Left lung (tissue), 4 donors: ENCODE measurements at regions not wholly inside any gene's neighbourhood (a gene's known extent, or its start where the extent isn't known, plus 50 kb on each side); places are given as distances from the start of the nearest gene placed in this dataset.

Experiments
- ATAC-seq: fragments of 200-7000 bp; cut with Tn5 transposase; one replicate; pipeline ENCODE4 v1.9.1; 2020; ENCODE audit warnings: moderate library complexity
- DNase-seq, 4 donors: peaks; one replicate each; pipeline ENCODE4 v3.0.0-alpha.2; 2013 to 2020
- H3K27ac ChIP-seq, 2 donors: fragments of 200-600 bp; sonication (generic) in 1 of 2; one replicate each; pipeline versions ENCODE4 v1.5.0 to v1.8.0; 2020 to 2021
- H3K27me3 ChIP-seq, 2 donors: fragments of 200-600 bp; sonication (generic) in 1 of 2; one replicate each; pipeline versions ENCODE4 v1.5.0 to v1.8.0; 2020 to 2021
- H3K36me3 ChIP-seq, 2 donors: fragments of 200-600 bp; sonication (generic) in 1 of 2; one replicate each; pipeline versions ENCODE4 v1.5.0 to v1.8.0; 2020 to 2021
- H3K4me1 ChIP-seq, 2 donors: fragments of 200-600 bp; one replicate each; pipeline ENCODE4 v1.8.0; 2021
- H3K4me3 ChIP-seq, 2 donors: fragments of 200-600 bp; sonication (generic) in 1 of 2; one replicate each; pipeline versions ENCODE4 v1.5.0 to v1.8.0; 2020 to 2021; ENCODE audit warnings: mild to moderate bottlenecking in 1 of 2
- H3K9me3 ChIP-seq, 2 donors: fragments of 200-600 bp; sonication (generic) in 1 of 2; one replicate each; pipeline versions ENCODE4 v1.5.0 to v1.8.0; 2020 to 2021
- intact Hi-C, 2 donors: fragments of 100-400 bp; cut with DNase I; formaldehyde crosslinking; loops; one replicate each; pipeline versions ENCODE4 v1.11.2 to v1.14.2; 2022
- TF ChIP-seq, protein P1 (sequence below), 2 donors: fragments of 200-600 bp; sonication (generic) in 1 of 2; IDR thresholded peaks; one replicate each; pipeline versions ENCODE4 v1.5.0 to v1.8.0; 2021; ENCODE audit warnings: antibody characterized with exemption in 2 of 2
- donor health status: DM: no; HTN: yes; CAD: no.
- donor health status: DM: no; HTN: no; CAD: no.

DNA sequence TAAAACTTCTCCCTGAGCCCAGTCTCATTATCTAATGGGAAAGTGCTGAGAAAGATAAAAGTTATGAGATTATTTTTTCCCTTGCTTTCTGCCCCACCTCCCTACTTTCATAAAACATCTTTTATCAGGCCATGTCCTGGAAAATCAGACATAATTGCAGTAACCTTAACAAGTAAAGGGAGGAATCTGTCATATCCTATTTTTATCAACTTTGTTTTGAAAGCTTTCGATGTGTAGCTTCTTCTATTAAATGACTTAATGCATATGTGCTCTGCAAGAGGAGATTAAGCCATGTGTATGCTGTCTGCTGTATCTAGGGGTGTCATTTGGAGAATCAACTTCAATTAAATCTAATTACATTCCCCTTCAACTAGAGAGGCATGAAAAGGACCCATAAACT lies 408.9 kb downstream of the CBLN4 start:
- H3K9me3 ChIP-seq, result no peaks in the 10 kb centered on the region
- H3K27me3 ChIP-seq, result no peaks in the 10 kb centered on the region
- TF ChIP-seq, protein P1, sequence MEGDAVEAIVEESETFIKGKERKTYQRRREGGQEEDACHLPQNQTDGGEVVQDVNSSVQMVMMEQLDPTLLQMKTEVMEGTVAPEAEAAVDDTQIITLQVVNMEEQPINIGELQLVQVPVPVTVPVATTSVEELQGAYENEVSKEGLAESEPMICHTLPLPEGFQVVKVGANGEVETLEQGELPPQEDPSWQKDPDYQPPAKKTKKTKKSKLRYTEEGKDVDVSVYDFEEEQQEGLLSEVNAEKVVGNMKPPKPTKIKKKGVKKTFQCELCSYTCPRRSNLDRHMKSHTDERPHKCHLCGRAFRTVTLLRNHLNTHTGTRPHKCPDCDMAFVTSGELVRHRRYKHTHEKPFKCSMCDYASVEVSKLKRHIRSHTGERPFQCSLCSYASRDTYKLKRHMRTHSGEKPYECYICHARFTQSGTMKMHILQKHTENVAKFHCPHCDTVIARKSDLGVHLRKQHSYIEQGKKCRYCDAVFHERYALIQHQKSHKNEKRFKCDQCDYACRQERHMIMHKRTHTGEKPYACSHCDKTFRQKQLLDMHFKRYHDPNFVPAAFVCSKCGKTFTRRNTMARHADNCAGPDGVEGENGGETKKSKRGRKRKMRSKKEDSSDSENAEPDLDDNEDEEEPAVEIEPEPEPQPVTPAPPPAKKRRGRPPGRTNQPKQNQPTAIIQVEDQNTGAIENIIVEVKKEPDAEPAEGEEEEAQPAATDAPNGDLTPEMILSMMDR (IDR thresholded peaks at IDR 0.05), result no peak
- H3K4me3 ChIP-seq, result no peak overlapping the region
- no peak for ATAC-seq
- intact Hi-C loops, result no loop called here
- no peaks in the 10 kb centered on the region for H3K36me3 ChIP-seq
- H3K27ac ChIP-seq, result no peak overlapping the region
- DNase-seq, result no peak
- H3K4me1 ChIP-seq, result no peaks in the 10 kb centered on the region

DNA sequence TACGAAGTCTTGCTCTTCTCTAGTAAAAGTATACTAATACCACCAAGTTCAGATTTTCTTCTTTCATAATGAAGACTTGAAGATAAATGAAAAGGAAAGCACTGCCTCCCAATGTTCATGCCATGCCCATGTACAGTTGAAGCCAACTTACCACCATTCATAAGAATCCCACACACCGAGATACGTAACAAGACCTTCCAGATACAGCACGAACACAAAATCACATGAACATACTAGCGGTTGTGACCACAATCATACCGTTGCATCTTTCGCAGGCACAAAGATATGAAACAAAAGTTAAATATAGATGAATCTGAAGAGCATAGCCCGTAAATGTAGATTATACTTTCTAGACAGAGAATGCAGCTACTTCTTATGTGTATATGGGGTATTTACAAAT lies 412.5 kb downstream of the CBLN4 start:
- no peaks in the 10 kb centered on the region for H3K9me3 ChIP-seq
- no peaks in the 10 kb centered on the region for H3K27me3 ChIP-seq
- no peaks in the 10 kb centered on the region for H3K4me1 ChIP-seq
- H3K36me3 ChIP-seq, result no peaks in the 10 kb centered on the region
- TF ChIP-seq, protein P1 (IDR thresholded peaks at IDR 0.05), result no peak
- intact Hi-C loops, result no loop called here
- no peak overlapping the region for H3K4me3 ChIP-seq
- no peak overlapping the region for H3K27ac ChIP-seq
- ATAC-seq (no peak), DNase-seq (no peak)

DNA sequence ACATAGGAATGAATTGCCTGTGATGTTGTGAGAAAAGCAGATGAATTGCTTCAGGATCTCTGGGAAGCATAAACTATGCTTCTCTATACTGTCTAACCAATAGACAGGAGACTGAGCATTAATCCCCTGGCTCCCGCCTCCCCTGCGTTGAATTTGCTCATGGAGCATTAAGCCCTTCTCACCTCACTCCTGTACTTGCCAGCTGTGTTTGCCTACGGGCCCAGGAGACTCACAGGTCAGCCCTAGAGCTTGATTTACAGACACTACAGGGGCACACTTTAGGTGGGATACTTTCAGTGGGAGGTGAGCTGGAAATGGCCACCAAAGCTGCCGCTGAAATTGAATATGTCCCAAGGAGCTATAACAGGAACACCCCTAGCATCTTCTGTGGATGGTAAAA lies 418.7 kb downstream of the CBLN4 start:
- H3K36me3 ChIP-seq, result no peaks in the 10 kb centered on the region
- H3K9me3 ChIP-seq, result no peaks in the 10 kb centered on the region
- no peaks in the 10 kb centered on the region for H3K27me3 ChIP-seq
- intact Hi-C loops, result no loop called here
- no peak overlapping the region for H3K27ac ChIP-seq
- no peak overlapping the region for H3K4me3 ChIP-seq
- TF ChIP-seq, protein P1 (IDR thresholded peaks at IDR 0.05), result no peak
- H3K4me1 ChIP-seq, result no peaks in the 10 kb centered on the region
- ATAC-seq, result no peak
- DNase-seq, result no peak

DNA sequence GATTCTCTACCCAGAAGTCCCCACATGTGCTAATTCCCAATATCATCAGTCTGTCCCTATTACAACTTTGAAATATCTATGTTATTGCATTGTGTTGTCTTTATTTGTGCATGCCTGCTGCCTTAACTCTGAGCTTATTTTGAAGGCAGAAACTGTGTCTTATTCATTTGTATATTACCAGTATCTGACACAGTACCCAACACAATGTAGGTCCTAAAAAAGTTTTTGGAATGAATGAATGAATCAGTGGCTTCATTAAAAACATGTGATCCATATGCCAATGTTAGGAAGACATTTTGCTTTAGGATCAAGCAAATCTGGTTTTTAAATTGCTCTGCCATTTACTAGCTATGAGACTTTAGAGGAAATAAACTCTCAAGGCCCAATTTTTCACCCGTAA lies 420.4 kb downstream of the CBLN4 start:
- Histone ChIP-seq H3K27me3 (no peaks in the 10 kb centered on the region), H3K9me3 (no peaks in the 10 kb centered on the region), H3K4me3 (no peak overlapping the region), H3K4me1 (no peaks in the 10 kb centered on the region), H3K27ac (no peak overlapping the region), H3K36me3 (no peaks in the 10 kb centered on the region)
- ATAC-seq (no peak), DNase-seq (no peak)
- TF ChIP-seq, protein P1 (IDR thresholded peaks at IDR 0.05), result no peak
- intact Hi-C loops, result no loop called here

DNA sequence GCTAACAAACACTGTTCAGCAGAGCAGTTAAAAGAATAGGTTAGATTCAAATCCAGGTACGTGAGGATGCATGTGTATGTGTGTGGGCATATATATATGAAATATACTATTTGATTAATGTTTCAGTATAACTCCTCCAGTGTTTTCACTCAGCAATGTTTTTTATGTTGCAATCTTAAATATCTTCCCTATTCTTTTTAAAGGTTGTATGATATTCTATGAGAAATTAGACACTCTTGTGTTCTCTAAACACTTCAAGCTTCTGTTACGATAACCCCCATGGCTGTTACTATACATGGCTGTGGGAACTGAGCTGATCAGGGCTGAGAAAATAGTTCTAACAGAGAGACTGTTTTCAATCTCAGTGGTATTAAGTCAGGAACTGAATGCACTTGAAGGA lies 421.0 kb downstream of the CBLN4 start:
- Histone ChIP-seq H3K9me3 (no peaks in the 10 kb centered on the region), H3K36me3 (no peaks in the 10 kb centered on the region)
- TF ChIP-seq, protein P1 (IDR thresholded peaks at IDR 0.05), result no peak

More for the DNA sequence above, 421.0 kb downstream of the CBLN4 start:
- intact Hi-C loops, result no loop called here
- no peak for ATAC-seq
- H3K4me1 ChIP-seq, result no peaks in the 10 kb centered on the region
- H3K4me3 ChIP-seq, result no peak overlapping the region
- no peaks in the 10 kb centered on the region for H3K27me3 ChIP-seq
- DNase-seq, result no peak
- no peak overlapping the region for H3K27ac ChIP-seq
